ENCODE measurements at regions not wholly inside any gene's neighbourhood (a gene's known extent, or its start where the extent isn't known, plus 50 kb on each side); places are given as distances from the start of the nearest gene placed in this dataset.

- Mint-ChIP-seq H3K27me3 (ENCODE audit: unreplicated experiment) (no peaks in the 10 kb centered on the region), H3K27ac (ENCODE audit: unreplicated experiment) (no peak overlapping the region), H3K4me1 (ENCODE audit: low read depth, unreplicated experiment) (no peaks in the 10 kb centered on the region), H3K9me3 (ENCODE audit: unreplicated experiment) (peaks cover 2% of the 10 kb centered on the region), H3K36me3 (ENCODE audit: unreplicated experiment) (no peaks in the 10 kb centered on the region), H3K4me3 (ENCODE audit: unreplicated experiment) (no peak overlapping the region)
- no peak for DNase-seq
- no peak for TF ChIP-seq CTCF (IDR thresholded peaks at IDR 0.05; ENCODE audit: partially characterized antibody, unreplicated experiment)
These were observed 2091.2 kb upstream of the ACO1 start for GRCh38 chr9:30293231-30293630.

- no peaks in the 10 kb centered on the region for H3K9me3 Mint-ChIP-seq (ENCODE audit: unreplicated experiment)
- H3K36me3 Mint-ChIP-seq (ENCODE audit: unreplicated experiment) = no peaks in the 10 kb centered on the region
- DNase-seq = no peak
- no peak overlapping the region for H3K27ac Mint-ChIP-seq (ENCODE audit: unreplicated experiment)
- H3K4me1 Mint-ChIP-seq (ENCODE audit: low read depth, unreplicated experiment) = no peaks in the 10 kb centered on the region
- H3K4me3 Mint-ChIP-seq (ENCODE audit: unreplicated experiment) = no peak overlapping the region
- no peak for TF ChIP-seq CTCF (IDR thresholded peaks at IDR 0.05; ENCODE audit: partially characterized antibody, unreplicated experiment)
- no peaks in the 10 kb centered on the region for H3K27me3 Mint-ChIP-seq (ENCODE audit: unreplicated experiment)
These were observed 2085.2 kb upstream of the ACO1 start for GRCh38 chr9:30299126-30299780.

GRCh38 chr9:30301271-30301963, 2083.0 kb upstream of the ACO1 start:
- Mint-ChIP-seq H3K27ac (ENCODE audit: unreplicated experiment) (no peak overlapping the region), H3K4me3 (ENCODE audit: unreplicated experiment) (no peak overlapping the region), H3K36me3 (ENCODE audit: unreplicated experiment) (no peaks in the 10 kb centered on the region), H3K27me3 (ENCODE audit: unreplicated experiment) (no peaks in the 10 kb centered on the region), H3K4me1 (ENCODE audit: low read depth, unreplicated experiment) (no peaks in the 10 kb centered on the region), H3K9me3 (ENCODE audit: unreplicated experiment) (no peaks in the 10 kb centered on the region)
- no peak for DNase-seq
- no peak for TF ChIP-seq CTCF (IDR thresholded peaks at IDR 0.05; ENCODE audit: partially characterized antibody, unreplicated experiment)

GRCh38 chr9:30310711-30311110, 2073.7 kb upstream of the ACO1 start:
- H3K4me3 Mint-ChIP-seq (ENCODE audit: unreplicated experiment) = no peak overlapping the region
- H3K27me3 Mint-ChIP-seq (ENCODE audit: unreplicated experiment) = no peaks in the 10 kb centered on the region
- H3K9me3 Mint-ChIP-seq (ENCODE audit: unreplicated experiment) = no peaks in the 10 kb centered on the region
- DNase-seq = no peak
- no peaks in the 10 kb centered on the region for H3K36me3 Mint-ChIP-seq (ENCODE audit: unreplicated experiment)
- TF ChIP-seq CTCF (IDR thresholded peaks at IDR 0.05; ENCODE audit: partially characterized antibody, unreplicated experiment) = no peak
- H3K27ac Mint-ChIP-seq (ENCODE audit: unreplicated experiment) = no peak overlapping the region
- H3K4me1 Mint-ChIP-seq (ENCODE audit: low read depth, unreplicated experiment) = no peaks in the 10 kb centered on the region

- Mint-ChIP-seq H3K27ac (ENCODE audit: unreplicated experiment) (no peak overlapping the region), H3K27me3 (ENCODE audit: unreplicated experiment) (no peaks in the 10 kb centered on the region), H3K9me3 (ENCODE audit: unreplicated experiment) (no peaks in the 10 kb centered on the region), H3K4me1 (ENCODE audit: low read depth, unreplicated experiment) (no peaks in the 10 kb centered on the region), H3K4me3 (ENCODE audit: unreplicated experiment) (no peak overlapping the region), H3K36me3 (ENCODE audit: unreplicated experiment) (no peaks in the 10 kb centered on the region)
- TF ChIP-seq CTCF (IDR thresholded peaks at IDR 0.05; ENCODE audit: partially characterized antibody, unreplicated experiment) = no peak
- DNase-seq = no peak
These were observed 2055.0 kb upstream of the ACO1 start for GRCh38 chr9:30329431-30329830.
